ENCODE measurements at regions not wholly inside any gene's neighbourhood (a gene's known extent, or its start where the extent isn't known, plus 50 kb on each side); places are given as distances from the start of the nearest gene placed in this dataset.
A peak's percentile ranks its signal among the peaks of the same experiment; 100 is the strongest.

- no peak for FAIRE-seq
- POLR2A ChIA-PET = no interaction called here
- CTCF ChIA-PET = interaction anchor here (0.8 kb wide), 1 partner anchor 69 kb away, joined by 3 read pairs; no protein-coding TSS in a partner anchor
Measured at GRCh38 chr2:223389624-223390023, 212.5 kb downstream of the SCG2 start.

GRCh38 chr2:223396993-223397392, 205.2 kb downstream of the SCG2 start:
- POLR2A ChIA-PET = no interaction called here

More at GRCh38 chr2:223389624-223390023, 212.5 kb downstream of the SCG2 start:
- no peak for TF ChIP-seq CHD2 (IDR thresholded peaks at IDR 0.05; ENCODE audit: low read length, partially characterized antibody)
- TF ChIP-seq ZFP36 (IDR thresholded peaks at IDR 0.05; ENCODE audit: borderline replicate concordance, partially characterized antibody) = no peak
- TF ChIP-seq KDM1A (IDR thresholded peaks at IDR 0.05; ENCODE audit: low read depth) = no peak
- TF ChIP-seq ZC3H11A (IDR thresholded peaks at IDR 0.05) = no peak
- TF ChIP-seq RNF2 (IDR thresholded peaks at IDR 0.05; ENCODE audit: borderline replicate concordance, low read depth) = no peak
- no peak for TF ChIP-seq RCOR1 (IDR thresholded peaks at IDR 0.05; ENCODE audit: low read depth, low read length)
- TF ChIP-seq NR3C1 (IDR thresholded peaks at IDR 0.05) = no peak
- TF ChIP-seq FOSB (CRISPR knock-in tag; IDR thresholded peaks at IDR 0.05) = no peak
- no peak for TF ChIP-seq MYC (IDR thresholded peaks at IDR 0.05; ENCODE audit: borderline replicate concordance, low read length)
- TF ChIP-seq ELK1 (IDR thresholded peaks at IDR 0.05; ENCODE audit: low read depth, low read length) = no peak
- DNase-seq (ENCODE audit: low read depth in 1 of 2, low spot score in 1 of 2) = no peak
- WGBS (ENCODE audit: missing lambda C conversion rate) = 73% methylated on average over 5 of the region's 5 CpGs
- Histone ChIP-seq H3K4me1 (no peaks in the 10 kb centered on the region), H3K4me2 (no peak overlapping the region), H3K27ac (no peak overlapping the region), H3K9me3 (no peaks in the 10 kb centered on the region; the same call in 2 of the 3 replicates), H3K4me3 (no peak overlapping the region)
- ATAC-seq = no peak

GRCh38 chr2:223399357-223399957, 202.7 kb downstream of the SCG2 start:
- ATAC-seq (no peak), FAIRE-seq (no peak), DNase-seq (ENCODE audit: low read depth in 1 of 2, low spot score in 1 of 2) (no peak)
- POLR2A ChIA-PET = no interaction called here
- TF ChIP-seq KDM5A (IDR thresholded peaks at IDR 0.05) (no peak), ATOH8 (CRISPR knock-in tag; IDR thresholded peaks at IDR 0.05; ENCODE audit: low read depth) (no peak), MAX (IDR thresholded peaks at IDR 0.05) (no peak)
- Histone ChIP-seq H3K4me3 (no peak overlapping the region), H3K4me2 (no peak overlapping the region), H3K9me3 (peaks cover 6% of the 10 kb centered on the region; the same call in 1 of the 3 replicates), H3K27ac (no peak overlapping the region), H3K4me1 (no peaks in the 10 kb centered on the region)
- CTCF ChIA-PET = no interaction called here
- 27% methylated on average over 3 of the region's 3 CpGs for WGBS (ENCODE audit: missing lambda C conversion rate)

More at GRCh38 chr2:223396993-223397392, 205.2 kb downstream of the SCG2 start:
- ATAC-seq (no peak), DNase-seq (ENCODE audit: low read depth in 1 of 2, low spot score in 1 of 2) (no peak), FAIRE-seq (no peak)
- Histone ChIP-seq H3K4me1 (no peaks in the 10 kb centered on the region), H3K27ac (no peak overlapping the region), H3K4me2 (no peak overlapping the region), H3K9me3 (peaks cover 6% of the 10 kb centered on the region; the same call in 1 of the 3 replicates), H3K4me3 (no peak overlapping the region)
- WGBS (ENCODE audit: missing lambda C conversion rate) = 91% methylated on average over 2 of the region's 2 CpGs
- CTCF ChIA-PET = no interaction called here
- TF ChIP-seq KDM5A (IDR thresholded peaks at IDR 0.05) = no peak
- TF ChIP-seq CEBPB (IDR thresholded peaks at IDR 0.05) = peak; percentile 25 to 69; a peak in 3 of 4 replicates

GRCh38 chr2:223404616-223405015, 197.5 kb downstream of the SCG2 start:
- FAIRE-seq = no peak
- ChIA-PET CTCF (no interaction called here), POLR2A (no interaction called here)
- Histone ChIP-seq H3K9me3 (no peaks in the 10 kb centered on the region), H3K4me1 (no peaks in the 10 kb centered on the region), H3K4me2 (no peak overlapping the region), H3K27ac (no peak overlapping the region), H3K4me3 (no peak overlapping the region)
- no peak for ATAC-seq
- WGBS (ENCODE audit: missing lambda C conversion rate) = 87% methylated on average over 1 of the region's 1 CpG
- TF ChIP-seq MAZ (IDR thresholded peaks at IDR 0.05; ENCODE audit: borderline replicate concordance, low read depth, low read length) (no peak), POLR2A (IDR thresholded peaks at IDR 0.05; ENCODE audit: low read length) (no peak), ELK1 (IDR thresholded peaks at IDR 0.05; ENCODE audit: low read depth, low read length) (no peak), MAX (IDR thresholded peaks at IDR 0.05) (no peak), HES2 (IDR thresholded peaks at IDR 0.05) (no peak), RAD21 (conservative IDR thresholded peaks at IDR 0.05 in 1 of 2, IDR thresholded peaks at IDR 0.05 in 1 of 2) (no peak), USF2 (IDR thresholded peaks at IDR 0.05) (no peak), ZC3H11A (IDR thresholded peaks at IDR 0.05) (no peak), NFE2L2 (conservative IDR thresholded peaks at IDR 0.05; ENCODE audit: low read length) (no peak), ESRRA (IDR thresholded peaks at IDR 0.05; ENCODE audit: borderline replicate concordance, low read length) (no peak), CBX2 (IDR thresholded peaks at IDR 0.05; ENCODE audit: borderline replicate concordance, low read depth) (no peak), CBX8 (IDR thresholded peaks at IDR 0.05) (no peak), SREBF2 (IDR thresholded peaks at IDR 0.05) (no peak), PHF8 (IDR thresholded peaks at IDR 0.05; ENCODE audit: borderline replicate concordance, low read depth) (no peak)
- no peak for DNase-seq (ENCODE audit: low read depth in 1 of 2, low spot score in 1 of 2)

Data from A549 (cell line).